ENCODE measurements at regions not wholly inside any gene's neighbourhood (a gene's known extent, or its start where the extent isn't known, plus 50 kb on each side); places are given as distances from the start of the nearest gene placed in this dataset.

GRCh38 chr20:24150406-24150805 is 161.8 kb upstream of the GGTLC1 start:
- TF ChIP-seq POLR2A (IDR thresholded peaks at IDR 0.05) (no peak), CTCF (IDR thresholded peaks at IDR 0.05) (no peak)

Measured in thyroid gland (tissue), 4 donors.